Tibial nerve (tissue), 4 donors: ENCODE measurements at regions not wholly inside any gene's neighbourhood (a gene's known extent, or its start where the extent isn't known, plus 50 kb on each side); places are given as distances from the start of the nearest gene placed in this dataset.

Experiments
- CTCF ChIP-seq, 5 experiments: fragments of 200-600 bp in 3 of 5; fragments of 450-650 bp in 2 of 5; sonication (generic) in 3 of 5; IDR thresholded peaks; one replicate each; pipeline ENCODE4 v1.5.1; 2016 to 2019; ENCODE audit warnings: antibody characterized with exemption in 5 of 5, mild to moderate bottlenecking in 3 of 5, moderate library complexity in 2 of 5
- EP300 ChIP-seq, 2 donors: sonication (generic); formaldehyde crosslinking; IDR thresholded peaks; one replicate each; pipeline ENCODE4 v1.6.1; 2017; ENCODE audit warnings: antibody characterized with exemption in 2 of 2, mild to moderate bottlenecking in 1 of 2
- POLR2A ChIP-seq, 2 donors: fragments of 450-650 bp; IDR thresholded peaks; one replicate each; pipeline ENCODE4 v1.6.1; 2017; ENCODE audit warnings: antibody characterized with exemption in 2 of 2, mild to moderate bottlenecking in 2 of 2, moderate library complexity in 2 of 2

GRCh38 chrX:128582036-128582435, 529.8 kb upstream of the ACTRT1 start:
- TF ChIP-seq CTCF (IDR thresholded peaks at IDR 0.05) (no peak), POLR2A (IDR thresholded peaks at IDR 0.05) (no peak), EP300 (IDR thresholded peaks at IDR 0.05) (no peak)
